GM13976 (cell line): ENCODE measurements at regions not wholly inside any gene's neighbourhood (a gene's known extent, or its start where the extent isn't known, plus 50 kb on each side); places are given as distances from the start of the nearest gene placed in this dataset.

Source experiments
- DNase-seq: peaks from one replicate; pipeline ENCODE4 v3.0.0; 2012; ENCODE audit warnings: low spot score
- CTCF ChIP-seq: IDR thresholded peaks from 2 replicates; pipeline ENCODE4 v1.5.1; 2012; ENCODE audit warnings: borderline replicate concordance, mild to moderate bottlenecking; ENCODE audit not compliant: insufficient read depth; ENCODE audit errors: extremely low read depth, missing control alignments, control extremely low read depth
- in situ Hi-C: fragments of 300-500 bp; cut with MboI; formaldehyde crosslinking; loops from one replicate; pipeline ENCODE4 v1.12.0; 2022; ENCODE audit warnings: low sequenced_read_pairs, mixed read lengths, inconsistent platforms; ENCODE audit not compliant: unreplicated experiment

GRCh38 chr6:56350628-56351260 is 103.4 kb upstream of the COL21A1 start:
- TF ChIP-seq CTCF, result no peak
- in situ Hi-C loops, result loop anchor here (25.0 kb wide), 1 partner anchor 512 kb away; no protein-coding TSS in a partner anchor
- no peak for DNase-seq

- in situ Hi-C loops, result no loop called here
- no peak for TF ChIP-seq CTCF
- no peak for DNase-seq
These were observed 101.8 kb upstream of the COL21A1 start for GRCh38 chr6:56349194-56349593.

GRCh38 chr6:56348578-56348977 is 101.2 kb upstream of the COL21A1 start:
- TF ChIP-seq CTCF, result no peak
- in situ Hi-C loops, result no loop called here
- no peak for DNase-seq

GRCh38 chr6:56347526-56347925 is 100.1 kb upstream of the COL21A1 start:
- in situ Hi-C loops, result no loop called here
- TF ChIP-seq CTCF, result no peak

GRCh38 chr6:56346958-56347357 is 99.6 kb upstream of the COL21A1 start:
- TF ChIP-seq CTCF, result no peak
- in situ Hi-C loops, result no loop called here
- no peak for DNase-seq

More at GRCh38 chr6:56347526-56347925, 100.1 kb upstream of the COL21A1 start:
- DNase-seq, result no peak

- in situ Hi-C loops, result no loop called here
- TF ChIP-seq CTCF, result no peak
These were observed 98.1 kb upstream of the COL21A1 start for GRCh38 chr6:56345376-56345995.

More at GRCh38 chr6:56345376-56345995, 98.1 kb upstream of the COL21A1 start:
- no peak for DNase-seq
